ENCODE measurements at regions not wholly inside any gene's neighbourhood (a gene's known extent, or its start where the extent isn't known, plus 50 kb on each side); places are given as distances from the start of the nearest gene placed in this dataset.

DNA sequence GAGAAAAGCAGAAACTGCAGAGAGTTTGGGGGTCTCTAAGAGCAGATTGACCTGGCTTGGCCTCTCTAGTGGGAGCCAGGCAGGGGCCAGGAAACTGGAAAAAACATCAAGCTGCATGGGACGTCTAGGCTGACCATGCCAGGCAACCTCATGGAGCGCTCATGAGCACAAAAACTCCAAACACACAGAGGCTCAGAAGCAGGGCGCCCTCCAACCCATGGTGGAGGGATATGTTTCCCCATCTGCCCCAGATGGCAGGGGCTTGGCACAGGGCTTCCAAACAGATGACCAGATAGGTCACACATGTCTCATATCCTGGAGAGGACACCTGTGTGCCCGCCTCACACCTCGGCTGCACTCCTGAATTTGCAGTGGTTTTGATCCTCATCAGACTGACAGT is 879.0 kb downstream of the UQCRFS1 start:
- CTCF ChIA-PET = interaction anchor here (0.9 kb wide), 1 partner anchor 10 kb away, joined by 4 read pairs; no protein-coding TSS in a partner anchor
- POLR2A ChIA-PET = no interaction called here

DNA sequence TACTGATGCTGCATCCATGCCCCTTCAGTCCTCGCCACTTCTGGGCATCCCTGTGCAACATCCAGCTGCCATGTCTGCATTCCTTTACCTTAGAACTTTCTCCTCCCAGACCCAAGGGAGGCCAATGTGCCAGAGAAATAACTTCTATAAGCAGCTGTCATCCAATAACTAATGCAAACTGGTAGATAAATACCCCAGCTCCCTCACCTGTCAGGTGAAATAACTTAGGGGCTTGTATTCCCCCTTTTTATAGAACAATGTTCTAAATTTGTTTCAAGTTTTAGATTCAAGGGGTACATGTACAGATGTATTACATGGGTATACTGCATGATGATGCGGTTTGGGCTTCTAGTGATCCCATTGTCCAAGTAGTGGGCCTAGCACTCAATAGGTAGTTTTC is 880.1 kb downstream of the UQCRFS1 start:
- POLR2A ChIA-PET = no interaction called here
- no peak for DNase-seq (ENCODE audit: low read depth)
- Histone ChIP-seq H3K36me3 (ENCODE audit: control insufficient read depth, insufficient read depth, low read length) (no peaks in the 10 kb centered on the region), H3K27me3 (ENCODE audit: control insufficient read depth, insufficient read depth, low read length) (no peaks in the 10 kb centered on the region), H3K4me3 (ENCODE audit: low read depth, low read length) (no peak overlapping the region)
- TF ChIP-seq, protein P1, sequence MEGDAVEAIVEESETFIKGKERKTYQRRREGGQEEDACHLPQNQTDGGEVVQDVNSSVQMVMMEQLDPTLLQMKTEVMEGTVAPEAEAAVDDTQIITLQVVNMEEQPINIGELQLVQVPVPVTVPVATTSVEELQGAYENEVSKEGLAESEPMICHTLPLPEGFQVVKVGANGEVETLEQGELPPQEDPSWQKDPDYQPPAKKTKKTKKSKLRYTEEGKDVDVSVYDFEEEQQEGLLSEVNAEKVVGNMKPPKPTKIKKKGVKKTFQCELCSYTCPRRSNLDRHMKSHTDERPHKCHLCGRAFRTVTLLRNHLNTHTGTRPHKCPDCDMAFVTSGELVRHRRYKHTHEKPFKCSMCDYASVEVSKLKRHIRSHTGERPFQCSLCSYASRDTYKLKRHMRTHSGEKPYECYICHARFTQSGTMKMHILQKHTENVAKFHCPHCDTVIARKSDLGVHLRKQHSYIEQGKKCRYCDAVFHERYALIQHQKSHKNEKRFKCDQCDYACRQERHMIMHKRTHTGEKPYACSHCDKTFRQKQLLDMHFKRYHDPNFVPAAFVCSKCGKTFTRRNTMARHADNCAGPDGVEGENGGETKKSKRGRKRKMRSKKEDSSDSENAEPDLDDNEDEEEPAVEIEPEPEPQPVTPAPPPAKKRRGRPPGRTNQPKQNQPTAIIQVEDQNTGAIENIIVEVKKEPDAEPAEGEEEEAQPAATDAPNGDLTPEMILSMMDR (IDR thresholded peaks at IDR 0.05; ENCODE audit: insufficient read depth, low read depth, low read length) = no peak
- CTCF ChIA-PET = interaction anchor here (1.1 kb wide), 1 partner anchor 9 kb away, joined by 3 read pairs; no protein-coding TSS in a partner anchor

More for the DNA sequence above, 879.0 kb downstream of the UQCRFS1 start:
- Histone ChIP-seq H3K27me3 (ENCODE audit: control insufficient read depth, insufficient read depth, low read length) (no peaks in the 10 kb centered on the region), H3K36me3 (ENCODE audit: control insufficient read depth, insufficient read depth, low read length) (no peaks in the 10 kb centered on the region), H3K4me3 (ENCODE audit: low read depth, low read length) (no peak overlapping the region)
- TF ChIP-seq, protein P1 (IDR thresholded peaks at IDR 0.05; ENCODE audit: insufficient read depth, low read depth, low read length) = no peak
- DNase-seq (ENCODE audit: low read depth) = no peak

GRCh38 chr19:28332351-28332750 is 880.6 kb downstream of the UQCRFS1 start:
- no peaks in the 10 kb centered on the region for H3K36me3 ChIP-seq (ENCODE audit: control insufficient read depth, insufficient read depth, low read length)
- DNase-seq (ENCODE audit: low read depth) = no peak
- CTCF ChIA-PET = interaction anchor here (1.1 kb wide), 1 partner anchor 8 kb away, joined by 3 read pairs; no protein-coding TSS in a partner anchor
- TF ChIP-seq, protein P1 (IDR thresholded peaks at IDR 0.05; ENCODE audit: insufficient read depth, low read depth, low read length) = no peak
- H3K27me3 ChIP-seq (ENCODE audit: control insufficient read depth, insufficient read depth, low read length) = no peaks in the 10 kb centered on the region
- POLR2A ChIA-PET = no interaction called here
- no peak overlapping the region for H3K4me3 ChIP-seq (ENCODE audit: low read depth, low read length)

DNA sequence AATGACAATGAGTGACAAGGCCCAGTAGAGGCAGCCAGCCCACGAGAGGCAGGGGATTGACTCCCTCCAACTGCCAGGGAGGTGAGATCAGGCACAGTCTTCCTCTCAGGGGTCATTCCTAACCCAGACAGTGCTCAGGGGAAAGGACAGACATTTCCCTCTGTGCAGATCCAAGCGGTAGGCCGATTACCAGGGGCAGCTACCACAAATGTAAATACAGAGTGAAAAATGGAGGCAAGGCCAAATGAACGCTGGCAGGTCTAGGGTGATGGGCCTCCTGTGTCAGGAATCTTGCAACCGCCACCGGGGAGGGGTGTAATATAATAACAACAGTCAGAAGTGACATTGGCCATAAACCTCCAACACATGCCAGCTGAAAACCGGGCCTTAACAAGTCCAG is 881.4 kb downstream of the UQCRFS1 start:
- ChIA-PET CTCF (interaction anchor here (1.1 kb wide), 1 partner anchor 8 kb away, joined by 3 read pairs; no protein-coding TSS in a partner anchor), POLR2A (no interaction called here)
- DNase-seq (ENCODE audit: low read depth) = no peak
- Histone ChIP-seq H3K4me3 (ENCODE audit: low read depth, low read length) (no peak overlapping the region), H3K27me3 (ENCODE audit: control insufficient read depth, insufficient read depth, low read length) (no peaks in the 10 kb centered on the region), H3K36me3 (ENCODE audit: control insufficient read depth, insufficient read depth, low read length) (no peaks in the 10 kb centered on the region)
- TF ChIP-seq, protein P1 (IDR thresholded peaks at IDR 0.05; ENCODE audit: insufficient read depth, low read depth, low read length) = no peak

- ChIA-PET CTCF (no interaction called here), POLR2A (no interaction called here)
- TF ChIP-seq, protein P1 (IDR thresholded peaks at IDR 0.05; ENCODE audit: insufficient read depth, low read depth, low read length) = no peak
- H3K4me3 ChIP-seq (ENCODE audit: low read depth, low read length) = no peak overlapping the region
- H3K36me3 ChIP-seq (ENCODE audit: control insufficient read depth, insufficient read depth, low read length) = no peaks in the 10 kb centered on the region
- no peaks in the 10 kb centered on the region for H3K27me3 ChIP-seq (ENCODE audit: control insufficient read depth, insufficient read depth, low read length)
- DNase-seq (ENCODE audit: low read depth) = no peak
Observed at GRCh38 chr19:28330831-28331230, 882.1 kb downstream of the UQCRFS1 start.

Data from BJ (cell line).